ENCODE measurements at regions not wholly inside any gene's neighbourhood (a gene's known extent, or its start where the extent isn't known, plus 50 kb on each side); places are given as distances from the start of the nearest gene placed in this dataset.

DNA sequence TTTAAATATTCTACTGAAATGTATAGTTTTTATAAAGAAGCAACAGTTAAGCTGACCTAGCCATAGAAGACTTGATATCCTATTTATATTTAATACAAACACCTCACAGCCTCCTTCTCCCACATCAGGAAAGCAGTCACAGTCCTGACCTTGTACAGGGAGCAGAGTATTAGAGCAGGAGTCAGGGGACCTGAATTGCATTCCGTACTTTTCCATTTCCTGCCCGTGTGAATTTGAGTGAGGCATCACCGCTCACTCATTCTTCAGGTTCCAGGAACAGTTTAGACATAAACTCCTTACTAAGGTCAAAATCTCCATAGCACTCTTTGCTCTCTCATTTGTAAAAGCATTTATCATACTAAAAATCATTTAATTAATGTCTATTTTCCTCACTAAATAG, 482.5 kb upstream of the FAT3 start:
- no peak for DNase-seq

DNA sequence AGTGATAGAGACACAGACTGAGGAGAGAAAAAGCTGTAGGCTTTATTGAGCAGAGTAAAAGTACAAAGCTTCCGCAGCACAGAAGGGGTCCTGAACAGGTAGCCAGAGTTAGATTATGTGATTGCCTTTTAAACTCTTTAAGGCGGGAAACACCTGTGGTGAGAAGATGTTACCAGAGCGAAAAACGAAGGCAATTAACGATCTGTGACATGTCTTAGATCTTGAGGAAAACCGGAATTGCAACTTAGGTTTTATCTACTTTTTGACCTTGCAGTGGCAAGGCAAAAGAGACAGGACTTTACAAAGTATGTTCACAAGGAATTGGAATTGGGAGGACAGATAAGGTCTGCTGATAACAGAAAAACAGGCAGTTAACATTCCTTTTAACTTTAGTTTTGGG, 493.6 kb upstream of the FAT3 start:
- no peak for DNase-seq

DNA sequence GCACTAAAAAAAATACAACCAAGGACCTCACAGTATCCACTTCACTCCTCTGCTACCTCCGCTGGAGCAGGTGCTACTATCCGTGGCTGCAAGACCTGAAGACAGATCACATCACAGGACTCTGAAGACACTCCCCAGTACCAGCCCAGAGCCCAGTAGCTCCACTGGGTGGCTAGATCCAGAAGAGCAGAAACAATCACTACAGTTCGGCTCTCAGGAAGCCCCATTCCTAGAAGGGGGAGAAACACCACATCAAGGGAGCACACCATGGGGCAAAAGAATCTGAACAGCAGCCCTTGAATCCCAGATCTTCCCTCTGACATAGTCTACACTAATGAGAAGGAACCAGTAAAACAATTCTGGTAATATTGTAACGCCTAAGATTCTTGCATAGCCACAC, 494.0 kb upstream of the FAT3 start:
- DNase-seq, result no peak

DNA sequence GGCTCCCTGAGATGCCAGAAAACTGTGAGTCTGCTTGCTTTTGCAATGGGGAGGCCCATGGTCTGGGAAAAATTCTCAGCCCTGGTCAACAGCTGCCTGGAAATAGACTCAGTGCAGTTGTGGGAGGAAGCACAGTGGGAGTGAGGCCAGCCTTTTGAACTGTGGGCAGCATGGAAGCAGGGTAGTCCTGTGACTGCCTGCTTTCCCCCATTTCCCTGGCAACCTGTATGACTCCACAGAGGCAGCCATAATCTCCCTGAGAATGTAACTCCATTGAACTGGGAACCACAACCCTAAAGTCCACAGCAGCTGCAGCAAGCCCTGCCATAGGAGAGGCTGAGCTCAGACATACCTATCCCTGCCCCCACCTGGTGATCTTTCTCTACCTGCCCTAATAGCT, 494.6 kb upstream of the FAT3 start:
- DNase-seq, result no peak

DNA sequence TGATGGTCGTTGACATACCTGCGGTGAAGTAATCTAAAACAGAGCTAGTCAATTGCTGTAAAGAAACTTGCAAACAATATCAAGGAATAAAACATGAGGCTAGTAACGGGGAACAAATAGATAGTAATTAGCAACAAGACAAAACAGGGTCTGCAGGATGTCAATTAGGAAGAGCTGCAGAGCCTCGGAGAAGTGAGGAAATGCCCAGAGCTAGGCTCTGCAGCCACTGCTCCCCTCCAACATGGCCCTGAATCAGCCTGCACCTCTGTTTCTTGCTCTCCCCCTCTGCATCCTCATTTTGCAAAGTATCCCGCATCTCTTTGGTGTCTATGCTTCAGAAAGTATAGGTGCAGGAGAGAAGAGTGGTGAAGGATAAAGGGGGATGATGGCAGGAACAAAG, 507.4 kb upstream of the FAT3 start:
- no peak for DNase-seq

DNA sequence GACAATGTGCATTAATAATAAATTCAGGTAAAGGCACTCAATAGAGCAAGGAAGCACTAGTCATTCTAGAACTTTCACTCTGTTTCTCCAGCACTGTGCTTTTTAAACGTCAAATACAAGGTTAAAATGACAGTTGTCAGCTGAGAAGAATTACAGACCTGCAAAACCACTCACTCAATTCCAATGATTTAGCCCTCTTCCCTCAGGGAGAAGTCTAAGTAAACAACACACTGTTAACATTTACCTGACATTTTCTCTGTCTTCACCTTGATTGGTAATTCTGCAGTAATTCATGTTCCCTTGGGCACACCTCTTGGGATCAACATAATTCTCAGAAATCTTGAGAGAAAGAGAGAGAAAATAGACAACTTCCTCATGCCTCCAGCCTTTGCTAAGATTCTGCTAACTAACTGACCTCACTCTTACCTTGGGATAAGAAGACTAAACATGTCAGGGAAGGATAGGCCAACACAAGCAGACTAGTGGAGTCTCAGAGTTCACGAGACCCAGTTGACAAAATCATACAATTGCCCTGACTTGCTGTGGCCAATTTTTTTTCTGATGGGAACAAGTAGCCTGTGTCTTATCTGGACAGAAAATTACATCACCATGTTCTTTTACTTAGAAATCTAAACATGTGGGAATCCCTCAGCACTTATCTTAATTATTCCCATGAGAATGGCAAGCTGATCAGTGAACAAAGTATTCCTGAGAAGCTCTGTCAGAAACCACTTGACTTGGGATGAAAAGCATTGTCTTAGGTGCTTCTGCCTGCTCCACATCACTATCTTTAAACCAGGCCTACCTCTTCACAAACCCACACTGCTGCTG, 516.8 kb upstream of the FAT3 start:
- no peak for DNase-seq

DNA sequence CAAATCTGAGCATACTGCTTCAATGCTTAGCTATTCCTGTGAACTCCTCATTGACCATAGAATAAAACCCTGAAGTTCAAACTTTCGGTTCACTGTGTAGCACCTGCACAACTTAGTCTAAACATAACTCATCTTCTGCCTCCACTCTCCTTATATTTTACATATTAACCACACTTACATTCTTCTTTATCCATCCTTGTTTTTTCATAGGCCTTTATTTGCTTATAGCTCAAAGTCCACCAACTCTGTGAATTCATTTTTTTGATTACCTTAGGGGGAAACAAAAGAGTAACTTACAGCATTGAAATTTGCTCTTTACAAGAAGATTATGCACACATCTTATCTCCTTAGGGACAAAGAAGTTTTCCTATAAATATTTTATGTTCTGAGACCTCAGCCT, 521.6 kb upstream of the FAT3 start:
- DNase-seq, result no peak

DNA sequence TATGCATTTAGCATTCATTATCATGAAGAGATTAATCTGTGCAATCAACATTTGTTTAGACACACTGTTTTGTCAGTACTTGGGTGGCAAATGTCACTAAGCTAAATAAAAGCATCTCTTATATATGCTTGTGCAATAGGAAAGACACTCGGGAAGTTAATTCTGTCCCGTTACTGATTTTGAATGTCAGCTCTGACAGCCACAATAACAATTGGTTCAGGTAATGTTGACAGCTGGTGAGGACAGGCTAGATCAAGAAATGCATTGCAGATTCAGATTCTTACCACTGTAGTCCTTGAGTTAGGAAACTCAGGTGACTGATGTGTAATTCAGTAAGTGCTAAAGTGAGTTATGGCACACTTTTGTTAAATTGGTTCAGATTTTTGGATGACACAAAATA, 523.8 kb upstream of the FAT3 start:
- no peak for DNase-seq

DNA sequence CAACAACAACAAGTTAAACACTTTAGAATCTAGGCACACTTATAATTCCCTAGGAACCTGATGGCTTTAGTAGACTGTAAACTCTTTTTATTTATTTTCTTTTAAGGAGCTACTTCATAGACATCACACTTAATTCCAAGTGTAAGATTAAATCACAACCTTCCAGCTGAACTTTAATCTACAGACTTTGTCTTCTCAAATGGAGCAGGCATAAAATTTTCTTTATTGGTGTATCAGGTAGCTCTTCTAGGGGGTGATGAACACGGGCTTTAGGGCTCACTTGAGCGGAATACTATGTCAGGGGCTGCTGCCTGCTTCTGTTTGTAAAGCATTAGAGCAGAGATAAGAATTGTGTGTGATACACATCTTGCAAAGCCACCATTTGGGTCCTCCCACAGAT, 525.8 kb upstream of the FAT3 start:
- DNase-seq, result no peak

DNA sequence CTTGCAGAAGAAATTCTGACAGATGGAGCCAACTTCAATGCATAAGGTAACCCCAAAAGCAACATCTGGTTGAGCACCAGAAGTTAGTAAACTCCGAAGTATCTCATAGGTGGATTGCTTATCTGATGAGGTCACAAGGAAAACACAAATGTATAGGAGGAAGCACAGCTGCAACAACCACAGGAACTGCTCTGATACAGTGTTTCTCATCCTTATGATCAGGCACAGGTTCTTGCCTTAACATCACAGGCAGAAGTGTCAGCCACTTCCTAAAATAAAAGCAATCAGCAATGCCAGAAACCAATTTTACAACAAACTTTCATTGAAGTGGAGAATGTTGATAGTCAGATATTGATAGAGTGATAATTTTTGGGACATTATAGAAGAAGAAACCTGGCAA, 530.3 kb upstream of the FAT3 start:
- DNase-seq, result no peak

DNA sequence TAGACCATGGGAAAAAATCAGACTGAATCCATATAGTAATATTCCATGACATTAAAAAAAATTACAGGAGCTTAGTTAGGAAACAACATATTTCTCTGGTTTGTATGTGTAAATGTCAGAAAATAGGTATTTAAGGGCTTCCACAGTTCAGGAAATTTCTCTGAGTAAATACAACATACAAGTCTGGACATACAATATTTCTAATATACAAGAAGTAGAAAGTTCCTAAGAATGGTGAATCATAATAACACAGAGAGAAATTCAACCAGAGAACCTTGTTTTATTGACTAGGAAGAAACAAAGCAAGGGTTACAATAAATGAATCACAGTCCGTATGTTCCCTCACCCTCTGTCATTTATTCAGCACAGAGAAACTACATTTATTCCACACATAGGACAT, 532.7 kb upstream of the FAT3 start:
- DNase-seq, result no peak

DNA sequence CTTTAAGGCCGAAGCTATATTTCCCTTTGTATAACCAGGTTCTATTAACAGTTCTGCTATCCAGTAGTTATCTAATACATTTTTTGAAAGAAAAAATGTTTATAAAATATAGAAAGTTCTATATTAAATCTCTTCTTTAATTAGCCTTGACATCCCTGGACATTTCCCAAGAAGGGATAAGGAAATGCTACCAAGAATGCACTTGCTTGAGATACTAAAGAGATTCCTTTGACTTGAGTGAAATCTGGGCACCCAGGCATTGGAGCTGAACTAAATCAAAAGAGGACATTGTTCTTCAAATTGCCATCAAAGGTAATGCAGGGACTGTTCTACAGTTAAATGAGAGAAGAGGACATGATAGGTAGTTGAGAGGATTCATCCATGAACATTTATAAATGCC, 535.9 kb upstream of the FAT3 start:
- no peak for DNase-seq

DNA sequence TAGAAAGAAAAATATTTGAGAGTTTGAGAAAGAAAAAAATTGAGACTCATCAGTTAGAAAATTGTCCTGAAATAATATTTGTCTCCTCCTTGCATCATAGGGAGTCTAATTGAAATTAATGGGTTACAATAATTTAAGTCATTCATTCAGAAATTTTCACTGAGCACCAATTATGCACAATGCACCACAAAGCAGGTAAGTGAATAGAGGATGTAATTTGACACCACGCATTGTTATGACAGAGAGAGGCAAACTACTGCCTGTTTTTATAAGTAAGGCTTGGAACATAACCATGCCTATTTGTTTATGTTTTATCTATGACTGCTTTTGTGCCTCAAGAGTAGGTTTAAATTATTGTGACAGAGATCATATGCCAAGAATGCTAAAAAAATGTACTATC, 537.9 kb upstream of the FAT3 start:
- DNase-seq, result no peak

DNA sequence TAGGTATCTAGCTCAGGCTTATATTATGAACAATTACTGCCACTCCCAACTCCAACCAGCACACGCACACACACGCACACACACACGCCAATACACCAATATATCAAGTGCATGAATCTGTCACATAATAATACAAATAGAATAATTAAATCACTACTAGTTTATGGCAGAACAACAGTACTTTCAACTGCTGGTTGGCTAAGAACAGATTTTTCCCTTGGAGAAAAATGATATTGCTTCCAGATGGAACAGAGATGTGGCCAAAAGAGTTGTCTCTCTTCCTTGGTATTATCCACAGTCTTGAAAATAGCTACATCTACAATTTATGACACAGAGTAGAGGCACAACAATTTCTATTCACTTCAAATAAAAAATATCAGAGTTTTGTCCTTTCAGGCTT, 538.3 kb upstream of the FAT3 start:
- DNase-seq, result peak; percentile 15

DNA sequence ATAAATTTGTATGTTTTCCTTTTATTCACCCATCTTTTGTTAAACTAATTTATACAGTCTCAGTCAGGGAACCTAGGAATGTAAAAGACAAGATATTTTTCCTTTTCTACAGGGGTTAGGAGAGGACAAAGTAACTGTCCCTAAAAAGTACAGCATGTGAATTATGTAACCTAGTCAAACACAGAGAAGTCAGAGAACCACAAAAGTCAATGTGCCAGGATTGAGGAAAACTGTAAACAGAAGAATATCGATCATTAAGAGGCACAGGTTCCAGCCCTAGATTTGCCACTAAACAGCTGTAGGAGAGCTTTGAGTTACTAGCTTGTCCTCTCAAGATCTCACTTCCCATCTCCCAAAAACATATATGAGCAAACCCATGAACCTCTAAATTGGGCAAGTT, 550.9 kb upstream of the FAT3 start:
- no peak for DNase-seq

DNA sequence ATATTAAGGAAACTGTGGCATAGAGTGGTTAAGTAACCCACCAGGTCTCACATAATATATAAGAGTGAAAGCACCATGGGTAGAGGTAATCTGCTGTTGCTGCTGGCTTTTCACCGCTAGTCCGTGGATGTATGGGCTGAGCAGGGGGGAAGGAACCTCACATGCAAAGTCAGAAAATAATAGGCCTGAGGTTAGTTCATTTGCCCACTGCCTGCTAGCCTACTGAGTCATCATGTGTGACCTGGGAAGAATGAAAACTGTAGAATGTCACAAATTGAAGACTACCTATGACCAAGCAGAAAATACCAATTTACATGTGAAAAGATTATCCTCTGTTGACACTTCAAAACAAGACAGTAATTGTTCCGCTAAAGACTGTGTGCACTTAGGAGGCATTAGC, 560.1 kb upstream of the FAT3 start:
- no peak for DNase-seq

DNA sequence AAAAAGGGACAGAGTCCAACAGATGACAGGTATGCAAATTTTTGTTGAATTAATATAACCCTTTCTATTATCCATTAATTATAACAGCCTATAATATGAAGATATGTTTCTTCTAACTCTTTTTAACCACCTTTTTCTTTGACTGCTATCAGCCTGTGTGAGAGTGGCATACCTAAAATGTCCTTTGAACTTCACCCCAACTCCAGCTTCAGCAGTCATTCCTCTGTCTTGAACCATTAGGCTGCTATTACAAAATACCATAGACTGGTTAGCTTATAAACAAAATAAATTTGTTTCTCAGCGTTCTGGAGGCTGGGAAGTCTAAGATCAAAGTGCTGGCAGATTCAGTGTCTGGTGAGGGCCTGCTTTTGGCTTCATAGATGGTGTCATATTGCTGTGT, 564.6 kb upstream of the FAT3 start:
- no peak for DNase-seq

DNA sequence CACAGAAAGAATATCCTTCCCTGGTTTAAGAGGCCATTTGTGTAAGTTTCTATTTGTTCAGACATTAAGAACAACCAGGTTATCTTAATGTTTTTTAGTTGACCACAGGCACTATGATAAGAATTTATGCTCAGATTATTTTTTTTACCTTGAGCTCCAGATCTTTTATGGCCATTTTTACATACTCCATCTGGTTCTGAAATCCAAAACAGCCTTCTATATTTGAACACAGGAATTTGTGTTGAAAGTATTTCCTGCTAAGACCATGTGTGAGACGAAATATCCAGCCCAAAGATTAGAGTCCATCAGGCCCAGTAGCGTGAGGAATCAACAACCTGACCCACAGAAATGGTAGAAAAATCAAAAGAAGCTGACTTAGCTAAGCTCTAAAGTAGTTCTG, 569.9 kb upstream of the FAT3 start:
- DNase-seq, result no peak

DNA sequence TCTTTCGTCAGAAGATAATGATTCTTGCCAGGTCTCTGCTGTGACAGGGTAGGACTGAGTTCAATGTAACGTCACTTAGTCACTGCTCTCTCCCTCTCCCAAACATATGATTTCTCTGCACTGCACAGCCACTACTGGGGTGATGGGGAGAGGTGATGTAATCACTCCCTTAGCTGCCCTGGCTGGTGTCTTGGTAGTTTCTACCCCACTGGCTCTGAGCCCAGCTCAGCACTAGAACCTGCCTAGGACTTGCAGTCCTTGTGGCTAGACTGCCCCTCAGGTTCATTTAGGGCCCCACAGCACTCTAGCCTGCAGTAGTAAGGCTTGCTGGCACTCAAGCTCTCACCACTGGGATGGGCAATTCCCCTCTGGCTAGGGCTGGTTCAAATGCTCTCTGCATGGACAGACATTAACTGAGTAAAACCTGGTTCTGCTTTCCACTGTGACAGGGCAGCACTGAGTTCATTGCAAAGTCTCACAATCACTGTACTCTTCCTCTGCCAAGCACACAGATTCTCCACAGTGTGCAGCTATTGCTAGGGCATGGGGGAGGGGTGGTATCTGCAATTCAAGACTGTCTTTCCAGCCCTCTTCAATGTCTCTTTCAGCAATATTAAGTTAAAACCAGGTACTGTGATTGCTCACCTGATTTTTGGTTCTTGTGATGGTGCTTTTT, 571.4 kb upstream of the FAT3 start:
- DNase-seq, result no peak

DNA sequence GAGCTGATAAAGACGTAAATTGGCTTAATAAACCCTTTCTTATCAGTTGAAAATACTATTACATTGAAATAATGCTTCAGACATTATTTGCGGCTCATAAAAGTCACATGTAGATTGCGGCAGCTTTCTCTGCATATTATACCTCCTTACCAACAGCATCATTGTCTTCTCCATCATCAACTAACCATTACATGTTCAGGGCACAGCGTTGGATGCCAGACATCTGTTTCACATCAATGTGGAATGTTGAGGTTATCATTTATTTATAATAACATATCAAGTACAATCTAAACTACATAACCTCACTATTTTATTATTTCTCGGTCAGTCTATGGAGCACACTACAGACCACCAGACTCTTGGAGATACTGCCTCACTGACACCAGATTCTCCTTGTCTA, 573.8 kb upstream of the FAT3 start:
- DNase-seq, result no peak

DNA sequence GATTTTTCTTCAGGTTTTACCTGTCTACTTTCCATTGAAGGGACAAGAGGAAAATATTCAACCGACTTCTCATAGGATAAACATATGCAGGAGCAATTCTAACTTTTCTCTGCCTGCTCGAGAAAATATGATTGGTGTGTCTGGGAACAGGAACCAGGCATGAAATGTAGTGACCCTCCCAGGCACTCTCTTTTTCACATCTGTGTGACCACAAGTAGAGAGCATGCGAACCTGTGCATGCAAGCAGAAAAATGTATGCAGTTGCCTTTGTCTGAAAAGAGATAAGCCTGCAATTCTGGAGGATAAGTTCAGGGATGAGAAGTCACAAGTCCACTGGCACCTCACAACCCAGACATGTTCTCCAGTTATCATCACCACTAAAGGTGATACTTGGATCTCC, 583.5 kb upstream of the FAT3 start:
- DNase-seq, result no peak

DNA sequence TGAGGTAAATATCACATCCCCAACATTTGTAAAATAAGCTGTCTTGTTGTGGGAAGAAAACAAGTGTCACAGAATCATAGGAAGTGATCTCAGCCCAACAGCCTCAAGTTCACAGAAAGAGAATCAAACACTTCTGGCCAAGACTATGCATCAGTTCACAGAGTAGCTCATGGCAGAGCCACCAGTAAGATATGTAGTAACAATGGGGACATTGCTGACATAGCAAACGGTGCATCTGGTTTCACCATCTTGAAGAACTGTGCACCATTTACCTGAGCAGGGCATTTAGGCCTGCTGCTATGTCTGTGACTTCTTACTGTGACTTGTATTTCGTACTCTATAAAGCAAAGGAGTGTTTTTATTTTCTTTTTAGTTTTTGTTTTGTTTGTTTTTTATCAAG, 585.3 kb upstream of the FAT3 start:
- DNase-seq, result no peak

DNA sequence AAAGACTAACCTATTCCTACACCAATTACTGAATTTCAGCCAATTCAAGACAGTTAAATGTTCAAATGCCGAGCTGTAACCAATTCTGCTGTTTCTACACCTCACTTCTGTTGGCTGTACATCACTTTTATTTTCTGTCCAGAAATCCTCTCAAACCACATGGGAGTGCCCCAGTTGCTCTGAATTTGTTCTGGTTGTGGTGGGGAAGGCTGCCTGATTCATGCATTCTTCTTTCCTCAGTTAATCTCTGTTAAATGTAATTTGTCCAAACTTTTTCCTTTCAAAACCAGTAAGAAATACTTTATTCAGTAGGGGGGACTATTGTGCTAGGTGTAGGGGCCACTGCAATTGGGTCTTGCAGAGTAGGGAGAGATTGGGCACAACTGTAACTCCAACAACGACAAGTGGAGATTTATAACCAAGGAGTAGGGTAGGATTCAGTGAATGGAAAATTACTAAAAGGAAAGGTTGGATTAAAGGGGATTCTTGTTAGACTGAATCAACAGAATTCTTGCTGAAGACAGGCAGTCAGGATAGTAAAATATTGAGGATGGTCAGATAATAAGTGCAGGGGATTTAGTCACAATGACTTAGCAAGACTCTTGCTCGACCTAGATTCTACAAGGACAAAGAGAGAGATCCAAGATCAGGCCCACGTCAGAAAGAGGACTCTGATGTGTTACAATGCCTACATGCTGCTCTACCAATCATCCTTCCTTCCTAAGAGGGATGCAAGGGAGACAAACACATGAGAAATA, 593.5 kb upstream of the FAT3 start:
- DNase-seq, result no peak

DNA sequence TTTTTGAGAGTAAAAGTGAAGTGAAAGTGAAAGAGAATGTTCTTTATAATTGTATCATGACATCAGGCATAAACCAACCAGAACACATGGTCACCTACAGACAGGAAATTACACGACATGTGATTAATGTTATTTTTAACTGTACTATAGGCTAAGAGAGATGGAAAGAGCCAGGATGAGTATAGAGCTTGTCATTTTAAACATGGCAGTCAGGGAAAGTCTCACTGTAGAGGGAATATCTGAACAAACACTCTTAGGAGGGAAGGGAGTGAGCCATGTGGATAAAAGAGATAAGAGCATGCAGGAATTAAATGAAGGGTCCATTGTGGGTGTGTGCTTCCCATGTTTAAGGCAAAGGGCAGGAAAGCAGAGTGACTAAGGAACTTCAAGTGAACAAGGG, 599.1 kb upstream of the FAT3 start:
- DNase-seq, result no peak
